ENCODE measurements at regions not wholly inside any gene's neighbourhood (a gene's known extent, or its start where the extent isn't known, plus 50 kb on each side); places are given as distances from the start of the nearest gene placed in this dataset.

DNA sequence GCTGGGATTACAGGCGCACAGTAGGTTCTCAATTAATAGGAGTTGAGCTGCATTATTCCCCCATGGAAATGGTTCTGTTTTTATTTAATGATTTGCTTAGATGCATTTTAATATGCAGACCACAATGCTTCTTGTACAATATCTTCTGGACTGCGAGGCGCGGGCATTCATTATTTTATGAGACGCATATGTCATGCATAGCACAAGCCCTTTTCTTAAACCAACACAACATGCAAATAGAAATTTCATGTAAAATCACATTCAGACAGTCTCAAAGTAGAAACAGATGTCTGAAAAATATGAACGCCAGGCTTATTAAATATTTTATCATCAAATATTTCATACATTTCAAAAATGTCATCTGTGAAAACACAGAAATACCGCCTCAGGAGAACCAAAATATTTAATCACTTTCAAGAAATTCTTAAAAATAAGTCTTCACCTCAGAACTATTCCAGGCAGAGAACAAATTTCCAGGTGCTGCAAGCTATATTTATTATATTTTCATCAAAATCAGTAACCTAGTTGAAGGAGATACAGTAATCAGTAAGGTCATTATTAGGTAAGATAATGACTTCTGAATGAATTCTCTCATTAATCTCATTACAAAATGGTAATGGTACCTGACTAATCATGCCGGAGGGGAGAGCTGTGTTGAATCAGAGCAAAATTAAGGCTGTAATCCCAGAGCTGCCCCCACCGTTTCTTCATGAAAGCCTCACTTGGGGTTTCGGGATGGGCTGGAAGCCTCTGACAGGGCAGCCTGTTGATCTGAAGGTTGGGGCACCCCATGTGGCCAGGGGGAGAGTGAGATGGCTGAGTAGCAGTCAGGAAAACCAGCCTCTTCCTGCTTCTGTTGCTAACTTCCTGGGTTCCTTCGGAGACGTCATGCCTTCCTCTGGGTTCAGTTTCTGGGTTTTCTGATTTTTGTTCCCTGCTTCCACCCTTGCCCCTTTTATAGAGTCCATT is 133.9 kb upstream of the ZNF618 start:
- no peak for DNase-seq

- DNase-seq: no peak
Observed at GRCh38 chr9:113742878-113743277, 133.2 kb upstream of the ZNF618 start.

- DNase-seq: no peak
Observed at GRCh38 chr9:113746486-113746885, 129.6 kb upstream of the ZNF618 start.

GRCh38 chr9:113748135-113748534 is 128.0 kb upstream of the ZNF618 start:
- no peak for DNase-seq

- no peak for DNase-seq
Observed at GRCh38 chr9:113753398-113754119, 122.5 kb upstream of the ZNF618 start.

DNA sequence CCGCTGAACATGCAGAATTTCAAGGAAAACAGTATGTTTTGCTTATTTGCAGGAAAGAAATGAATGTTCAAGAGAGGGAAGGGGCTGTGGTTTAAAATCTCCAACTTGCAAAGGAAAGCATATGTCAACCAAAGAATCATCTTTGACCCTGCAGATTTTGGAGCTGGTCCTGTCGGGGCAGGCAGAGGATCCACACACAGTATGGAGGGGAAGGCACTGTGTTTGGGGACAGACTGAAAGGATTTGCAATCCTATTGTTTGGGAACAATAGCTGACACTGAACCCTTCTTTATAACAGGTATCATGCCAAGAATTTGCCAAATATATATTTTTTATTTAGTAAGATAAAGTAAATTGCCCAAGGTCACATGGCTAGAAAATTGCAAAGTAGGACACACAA is 121.4 kb upstream of the ZNF618 start:
- no peak for DNase-seq

GRCh38 chr9:113755433-113755832 is 120.7 kb upstream of the ZNF618 start:
- DNase-seq: no peak

DNA sequence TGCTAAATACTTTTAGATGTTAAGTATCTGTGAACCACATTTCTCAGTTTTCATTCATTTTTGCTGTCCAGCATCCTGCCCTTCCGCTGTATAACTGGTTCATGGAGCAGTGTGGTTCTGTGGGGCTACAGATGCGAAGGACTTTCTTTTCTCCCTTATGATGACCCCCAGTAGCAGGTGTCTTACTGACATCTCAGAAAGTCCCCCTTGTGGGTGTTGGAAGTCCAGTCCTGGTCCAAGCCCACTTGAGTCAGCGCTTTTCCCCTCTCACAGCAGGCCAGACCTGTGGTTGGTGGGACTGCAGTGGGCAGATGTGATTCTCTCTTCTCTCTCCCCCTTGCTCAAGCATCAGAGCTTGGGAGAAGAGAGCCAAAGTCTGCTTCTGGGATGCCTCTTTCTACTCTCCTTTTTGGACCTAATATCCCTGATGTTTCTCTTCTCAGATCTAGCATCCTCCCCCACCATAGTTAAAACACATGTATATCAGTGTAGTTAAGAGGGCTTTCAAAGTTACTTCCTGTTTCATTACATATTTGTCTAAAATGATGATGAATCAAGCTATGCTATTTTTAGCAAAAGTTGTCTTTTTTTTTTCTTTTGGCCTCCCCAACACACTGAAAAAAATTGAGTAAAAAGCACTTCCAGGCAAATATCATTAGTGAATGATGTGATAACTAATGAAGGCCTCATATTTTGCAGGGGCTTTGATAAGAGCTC is 119.5 kb upstream of the ZNF618 start:
- DNase-seq: no peak

GRCh38 chr9:113763429-113763828 is 112.7 kb upstream of the ZNF618 start:
- DNase-seq: no peak

DNA sequence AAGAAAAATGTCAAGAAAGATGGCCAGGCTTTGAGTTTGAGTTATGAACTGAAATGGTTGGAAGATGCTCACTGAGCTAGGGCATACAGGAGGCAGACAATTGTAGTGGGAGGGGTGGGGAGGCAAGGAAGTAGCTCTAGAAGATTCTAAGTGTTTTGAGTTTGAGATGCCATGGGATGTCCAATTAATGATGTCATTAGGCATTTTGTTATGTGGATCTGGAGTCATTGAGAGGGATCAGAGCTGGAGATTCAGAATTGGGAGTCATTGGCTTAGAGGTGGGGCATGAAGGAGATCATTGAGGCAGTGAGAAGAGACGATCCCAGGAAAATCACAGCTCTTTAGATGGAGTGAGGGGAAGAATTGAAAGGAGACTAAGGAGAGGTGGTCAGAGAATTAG is 111.5 kb upstream of the ZNF618 start:
- DNase-seq: no peak

GRCh38 chr9:113769412-113769811 is 106.7 kb upstream of the ZNF618 start:
- DNase-seq: no peak

- no peak for DNase-seq
Observed at GRCh38 chr9:113770396-113770795, 105.7 kb upstream of the ZNF618 start.

DNA sequence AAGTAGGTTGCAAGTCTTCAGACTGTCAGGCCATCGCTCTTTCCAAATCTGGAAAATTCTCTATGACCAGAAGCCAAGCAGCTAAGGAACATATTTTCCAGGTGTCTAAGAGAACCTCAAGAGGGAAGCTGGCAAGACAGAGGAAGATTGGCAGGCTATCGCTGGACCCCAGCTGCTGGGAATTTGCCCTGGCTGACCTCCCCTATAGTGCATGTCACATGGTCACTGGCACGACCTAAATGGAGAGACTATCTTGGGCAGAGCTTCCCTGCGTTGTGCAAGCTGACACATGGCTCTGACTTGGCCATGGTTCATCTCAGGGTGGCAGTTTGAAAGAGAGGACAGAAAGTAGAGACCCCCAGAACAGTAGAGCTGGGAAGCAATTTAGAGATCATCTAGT is 104.9 kb upstream of the ZNF618 start:
- no peak for DNase-seq

- peak; percentile 45 for DNase-seq
Observed at GRCh38 chr9:113772121-113772810, 103.8 kb upstream of the ZNF618 start.

GRCh38 chr9:113774963-113775362 is 101.1 kb upstream of the ZNF618 start:
- no peak for DNase-seq

- no peak for DNase-seq
Observed at GRCh38 chr9:113775749-113776148, 100.4 kb upstream of the ZNF618 start.

DNA sequence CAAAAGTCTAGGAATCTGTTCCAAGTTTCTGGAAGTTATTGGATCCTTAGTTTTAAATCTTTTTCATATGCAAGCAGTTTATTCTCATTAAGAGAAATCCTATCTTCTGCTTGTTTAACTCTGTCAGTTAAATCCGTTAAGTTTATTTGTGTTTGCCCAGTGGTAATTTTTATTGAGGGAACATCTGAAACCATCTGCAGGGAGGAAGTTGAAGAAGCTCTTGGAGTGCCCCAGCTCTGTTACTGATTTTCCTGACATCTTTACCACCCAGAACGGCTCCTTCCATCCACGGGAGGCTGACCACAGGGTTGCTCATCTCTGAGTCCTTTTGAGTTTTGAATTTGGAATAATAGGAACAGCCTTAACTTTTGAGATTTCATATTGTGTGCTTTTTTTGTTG is 99.9 kb upstream of the ZNF618 start:
- DNase-seq: no peak

GRCh38 chr9:113781381-113781780 is 94.7 kb upstream of the ZNF618 start:
- no peak for DNase-seq

DNA sequence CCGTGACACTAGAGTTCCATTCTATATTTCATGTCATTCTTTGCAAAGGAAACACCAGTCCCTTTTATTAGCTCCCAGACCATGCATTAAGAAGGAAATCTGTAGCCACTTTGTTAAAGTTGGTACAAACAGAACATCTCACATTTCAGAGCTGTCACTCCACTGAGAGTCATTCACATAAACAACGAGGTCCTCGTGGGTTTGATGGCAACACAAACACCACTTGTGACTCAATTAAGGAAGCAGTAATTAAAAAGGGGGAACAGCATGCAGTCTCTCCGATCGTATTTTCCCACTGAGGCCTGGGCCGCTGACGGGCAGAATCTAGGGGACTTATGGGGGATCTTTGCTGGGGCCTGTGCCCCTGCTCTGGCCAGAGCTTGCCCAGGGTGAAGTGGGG is 94.2 kb upstream of the ZNF618 start:
- DNase-seq: no peak

DNA sequence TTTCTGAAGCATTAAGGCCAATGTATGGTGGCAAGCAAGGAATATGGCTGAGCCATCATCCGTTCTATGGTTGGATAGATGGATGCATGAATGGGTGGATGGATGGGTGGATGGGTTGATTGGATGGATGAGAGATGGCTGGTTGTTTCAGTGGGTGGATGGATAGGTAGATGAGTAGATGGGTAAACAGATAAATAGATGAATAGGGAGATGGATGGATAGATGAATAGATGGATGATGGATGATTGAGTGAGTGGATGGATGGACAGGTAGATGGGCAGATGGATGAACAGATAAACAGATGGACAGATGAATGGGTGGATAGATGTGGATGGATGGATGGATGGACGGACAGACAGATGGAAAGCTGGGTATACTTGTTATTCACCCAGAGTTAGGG is 92.6 kb upstream of the ZNF618 start:
- no peak for DNase-seq

DNA sequence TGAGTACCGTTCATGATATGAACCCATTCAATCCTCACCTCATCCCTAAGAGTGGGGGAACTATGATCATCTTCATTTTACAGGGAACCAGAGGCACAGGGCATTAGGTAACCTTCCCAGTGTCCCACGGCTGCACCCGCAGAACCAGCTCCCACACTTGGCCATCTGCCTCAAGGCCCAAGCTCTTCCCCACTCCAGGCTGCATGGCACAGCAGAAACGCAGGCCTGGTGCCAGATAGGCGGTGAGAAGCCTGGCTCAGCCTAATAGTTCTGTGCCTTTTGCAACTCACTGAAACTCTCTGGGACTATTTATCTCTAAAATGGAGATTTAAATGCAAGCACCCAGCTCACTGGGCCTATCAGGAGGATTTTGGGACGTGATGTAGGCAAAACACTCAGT is 90.8 kb upstream of the ZNF618 start:
- DNase-seq: no peak

DNA sequence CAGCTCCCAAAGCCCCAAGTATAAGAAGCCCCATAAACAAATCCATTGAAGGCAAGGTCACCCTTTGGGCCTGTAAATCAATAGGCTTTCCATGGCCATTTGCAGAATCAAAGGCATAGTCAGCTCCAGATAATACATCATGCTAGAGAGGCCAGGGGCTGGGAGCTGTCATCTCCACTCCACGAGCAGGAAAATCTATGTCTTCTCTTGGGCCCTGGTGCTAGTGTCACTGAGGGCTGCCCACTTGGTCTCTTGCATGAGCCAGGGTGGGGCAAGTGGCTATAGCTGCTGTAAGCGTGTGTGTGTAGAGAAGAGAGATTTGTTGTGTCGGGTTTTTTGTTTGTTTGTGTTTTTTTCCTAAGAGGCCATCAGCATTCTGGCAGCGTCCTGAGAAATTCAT is 90.0 kb upstream of the ZNF618 start:
- no peak for DNase-seq

- DNase-seq: no peak
Observed at GRCh38 chr9:113787871-113788270, 88.2 kb upstream of the ZNF618 start.
